C4-2B (cell line): ENCODE measurements at regions not wholly inside any gene's neighbourhood (a gene's known extent, or its start where the extent isn't known, plus 50 kb on each side); places are given as distances from the start of the nearest gene placed in this dataset.
"Not testable (repeated sequence)": the region's sequence is repeated elsewhere in the genome, so short reads cannot be mapped to it uniquely, and the experiment has no call there.

ENCODE experiments used
- H3K27ac ChIP-seq: fragments of 450-650 bp; 2 replicates; pipeline ENCODE4 v1.5.1; 2017
- ZFX ChIP-seq: fragments of 450-650 bp; IDR thresholded peaks from 2 replicates; pipeline ENCODE4 v1.6.1; 2017
- TF ChIP-seq, protein P1 (sequence below): fragments of 450-650 bp; conservative IDR thresholded peaks from 2 replicates; pipeline ENCODE4 v1.5.1; 2017; ENCODE audit warnings: mild to moderate bottlenecking

- H3K27ac ChIP-seq: no peak overlapping the region
- TF ChIP-seq ZFX: no peak
- TF ChIP-seq, protein P1, sequence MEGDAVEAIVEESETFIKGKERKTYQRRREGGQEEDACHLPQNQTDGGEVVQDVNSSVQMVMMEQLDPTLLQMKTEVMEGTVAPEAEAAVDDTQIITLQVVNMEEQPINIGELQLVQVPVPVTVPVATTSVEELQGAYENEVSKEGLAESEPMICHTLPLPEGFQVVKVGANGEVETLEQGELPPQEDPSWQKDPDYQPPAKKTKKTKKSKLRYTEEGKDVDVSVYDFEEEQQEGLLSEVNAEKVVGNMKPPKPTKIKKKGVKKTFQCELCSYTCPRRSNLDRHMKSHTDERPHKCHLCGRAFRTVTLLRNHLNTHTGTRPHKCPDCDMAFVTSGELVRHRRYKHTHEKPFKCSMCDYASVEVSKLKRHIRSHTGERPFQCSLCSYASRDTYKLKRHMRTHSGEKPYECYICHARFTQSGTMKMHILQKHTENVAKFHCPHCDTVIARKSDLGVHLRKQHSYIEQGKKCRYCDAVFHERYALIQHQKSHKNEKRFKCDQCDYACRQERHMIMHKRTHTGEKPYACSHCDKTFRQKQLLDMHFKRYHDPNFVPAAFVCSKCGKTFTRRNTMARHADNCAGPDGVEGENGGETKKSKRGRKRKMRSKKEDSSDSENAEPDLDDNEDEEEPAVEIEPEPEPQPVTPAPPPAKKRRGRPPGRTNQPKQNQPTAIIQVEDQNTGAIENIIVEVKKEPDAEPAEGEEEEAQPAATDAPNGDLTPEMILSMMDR: no peak
These were observed 350.9 kb upstream of the F9 start for GRCh38 chrX:139179592-139179991.

DNA sequence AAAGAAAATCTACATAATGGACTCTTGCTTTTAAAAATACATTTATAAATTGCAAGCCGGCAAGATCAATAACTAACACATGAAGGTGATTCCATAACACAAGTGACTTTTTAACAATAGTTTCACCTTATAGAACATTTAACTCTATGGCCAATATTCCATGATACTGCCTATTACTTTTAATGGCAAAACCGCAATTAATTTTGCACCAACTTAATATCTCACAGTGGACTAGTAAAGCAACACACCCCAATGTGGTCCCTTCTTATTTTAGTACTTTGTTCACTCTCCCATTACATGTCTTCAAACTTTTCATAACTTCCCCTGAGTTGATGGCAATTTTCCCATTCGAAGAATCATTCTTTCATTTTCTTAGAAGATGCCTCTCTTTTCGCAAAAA is 351.6 kb upstream of the F9 start:
- H3K27ac ChIP-seq: no peak overlapping the region
- TF ChIP-seq, protein P1: no peak
- no peak for TF ChIP-seq ZFX

DNA sequence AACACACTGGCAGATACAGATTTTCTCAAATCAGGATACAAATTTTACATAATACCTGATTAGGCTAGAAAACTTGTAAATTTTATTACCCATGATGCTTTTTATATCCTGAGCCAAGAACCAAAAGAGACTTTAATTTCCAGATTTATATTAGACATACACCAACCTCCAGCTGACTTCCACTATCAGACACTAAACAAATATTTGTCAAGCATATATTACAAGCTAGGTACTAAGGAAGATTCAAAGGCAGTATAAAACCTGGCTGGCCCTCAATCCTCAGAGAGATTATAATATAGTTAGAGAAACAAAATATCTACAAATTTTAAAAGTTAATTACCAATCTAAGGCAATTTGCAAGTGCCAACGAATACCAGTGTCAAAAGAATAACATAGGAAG is 357.8 kb upstream of the F9 start:
- TF ChIP-seq, protein P1: no peak
- TF ChIP-seq ZFX: no peak
- no peak overlapping the region for H3K27ac ChIP-seq

DNA sequence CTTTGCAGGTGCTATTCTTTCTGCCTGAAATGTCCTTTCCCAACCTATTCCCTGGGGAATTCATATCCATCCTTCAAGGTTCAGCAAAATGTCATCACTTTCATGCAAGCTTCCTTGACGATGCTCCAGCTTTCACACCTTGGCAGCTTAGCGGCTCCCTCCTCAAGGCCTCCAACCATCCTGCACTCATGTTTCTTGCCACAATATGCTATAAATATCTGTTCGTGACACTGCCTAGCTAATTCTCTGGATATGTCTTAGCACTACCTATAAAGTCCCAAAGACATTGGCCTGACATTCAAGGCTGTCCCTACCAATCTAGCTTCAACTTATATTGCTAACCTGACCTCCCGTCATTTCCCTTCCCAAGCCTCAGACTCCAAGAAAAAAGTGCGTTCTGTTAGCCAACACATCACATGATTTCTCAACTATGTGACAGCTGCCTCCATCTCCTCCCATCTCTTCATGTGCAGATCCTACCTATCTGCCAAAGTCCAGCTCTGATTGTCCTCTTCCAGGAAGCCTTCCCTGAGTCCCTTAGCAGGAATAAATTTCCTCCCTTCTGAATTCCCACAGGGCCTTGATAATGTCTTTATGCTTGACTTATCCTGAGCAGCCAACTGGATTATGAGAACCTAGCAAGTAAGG is 359.9 kb upstream of the F9 start:
- H3K27ac ChIP-seq: no peak overlapping the region
- no peak for TF ChIP-seq ZFX
- TF ChIP-seq, protein P1: no peak

GRCh38 chrX:139167282-139167681 is 363.3 kb upstream of the F9 start:
- no peak for TF ChIP-seq ZFX
- TF ChIP-seq, protein P1: no peak
- no peak overlapping the region for H3K27ac ChIP-seq

GRCh38 chrX:139158256-139158655 is 372.3 kb upstream of the F9 start:
- TF ChIP-seq, protein P1: no peak
- TF ChIP-seq ZFX: no peak
- H3K27ac ChIP-seq: no peak overlapping the region

DNA sequence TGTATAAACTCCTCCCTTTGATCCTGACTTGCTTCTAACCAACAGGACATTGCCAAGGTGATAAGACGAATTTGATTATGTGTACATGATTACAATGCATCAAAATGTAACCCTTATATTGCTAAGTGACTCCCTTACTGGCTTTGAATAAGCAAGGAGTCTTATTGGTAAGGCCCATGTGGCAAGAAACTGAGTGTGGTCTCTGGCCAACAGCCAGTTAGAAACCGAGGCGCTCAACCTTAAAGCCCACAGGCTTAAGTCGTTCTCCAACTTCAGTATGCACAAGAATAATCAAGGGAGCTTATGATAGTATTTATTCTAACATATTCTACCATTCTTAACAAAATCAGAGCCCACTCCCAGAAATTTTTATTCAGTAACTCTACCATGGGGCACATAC is 374.2 kb upstream of the F9 start:
- no peak overlapping the region for H3K27ac ChIP-seq
- TF ChIP-seq, protein P1: no peak
- no peak for TF ChIP-seq ZFX

GRCh38 chrX:139146625-139147024 is 383.9 kb upstream of the F9 start:
- not testable (repeated sequence) for H3K27ac ChIP-seq
